22Rv1 (cell line): ENCODE measurements at regions not wholly inside any gene's neighbourhood (a gene's known extent, or its start where the extent isn't known, plus 50 kb on each side); places are given as distances from the start of the nearest gene placed in this dataset.

ENCODE experiments used
- CTCF ChIP-seq: fragments of 450-650 bp; IDR thresholded peaks from 2 replicates; pipeline ENCODE4 v1.5.1; 2017; ENCODE audit warnings: mild to moderate bottlenecking
- ZFX ChIP-seq: fragments of 450-650 bp; IDR thresholded peaks from 2 replicates; pipeline ENCODE4 v1.6.1; 2017; ENCODE audit warnings: antibody characterized with exemption, borderline replicate concordance

- TF ChIP-seq CTCF = no peak
- TF ChIP-seq ZFX = no peak
These were observed 76.8 kb upstream of the ACSL1 start for GRCh38 chr4:184902550-184902949.
